NCI-H2227 (cell line): ENCODE measurements at regions not wholly inside any gene's neighbourhood (a gene's known extent, or its start where the extent isn't known, plus 50 kb on each side); places are given as distances from the start of the nearest gene placed in this dataset.

Experiments
- DNase-seq: peaks from one replicate; lab custom pipeline; 2025; ENCODE audit not compliant: unreplicated experiment; lab: John Stamatoyannopoulos, UW

GRCh38 chr17:71713846-71714245 lies 407.0 kb upstream of the SOX9 start:
- no peak for DNase-seq

GRCh38 chr17:71724339-71724738 lies 396.5 kb upstream of the SOX9 start:
- no peak for DNase-seq

- no peak for DNase-seq
Measured at GRCh38 chr17:71725811-71726210, 395.0 kb upstream of the SOX9 start.

GRCh38 chr17:71726341-71726740 lies 394.5 kb upstream of the SOX9 start:
- no peak for DNase-seq

- no peak for DNase-seq
Measured at GRCh38 chr17:71727292-71727691, 393.5 kb upstream of the SOX9 start.

- no peak for DNase-seq
Measured at GRCh38 chr17:71727723-71728122, 393.1 kb upstream of the SOX9 start.

- DNase-seq, result no peak
Measured at GRCh38 chr17:71730871-71731270, 389.9 kb upstream of the SOX9 start.

- no peak for DNase-seq
Measured at GRCh38 chr17:71735893-71736292, 384.9 kb upstream of the SOX9 start.

DNA sequence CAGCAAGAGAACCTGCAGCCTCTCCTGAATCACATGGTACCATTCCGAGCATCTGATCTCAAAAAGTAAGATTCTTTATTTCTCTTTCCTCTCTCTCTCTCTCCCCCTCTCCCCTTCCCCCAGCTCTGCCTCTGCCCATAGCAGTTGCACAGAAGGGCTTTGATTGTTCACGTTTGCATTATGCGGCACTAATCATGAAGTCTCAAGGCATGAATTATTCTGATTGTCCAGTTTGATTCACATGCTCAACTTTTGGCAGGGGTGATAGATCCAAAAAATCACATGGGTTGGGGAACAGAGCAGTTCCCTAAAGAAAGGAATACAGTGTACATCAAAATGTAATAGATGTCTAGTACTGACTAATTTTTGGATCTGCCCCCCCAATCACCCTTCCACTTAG lies 380.0 kb upstream of the SOX9 start:
- DNase-seq, result no peak

- no peak for DNase-seq
Measured at GRCh38 chr17:71741836-71742235, 379.0 kb upstream of the SOX9 start.

- no peak for DNase-seq
Measured at GRCh38 chr17:71748872-71749271, 371.9 kb upstream of the SOX9 start.

DNA sequence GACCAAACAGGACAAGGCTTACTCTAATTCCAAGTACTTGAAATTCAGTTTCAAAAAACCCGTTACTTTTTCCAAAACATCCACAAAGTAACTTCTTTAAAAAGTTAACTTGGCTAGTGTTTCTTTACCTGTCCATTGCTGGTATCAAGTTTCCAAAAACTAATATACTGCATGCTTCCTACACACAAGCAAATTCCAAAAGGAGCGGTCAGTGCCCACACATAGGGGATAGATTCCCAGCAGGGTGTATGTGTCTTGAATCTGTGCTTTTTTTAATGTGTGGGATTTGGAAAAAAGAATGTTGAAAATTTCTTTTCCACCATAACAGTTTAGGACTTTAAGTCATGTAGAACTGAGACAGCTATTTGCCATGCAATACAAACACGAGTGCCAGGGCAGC lies 367.8 kb upstream of the SOX9 start:
- no peak for DNase-seq

DNA sequence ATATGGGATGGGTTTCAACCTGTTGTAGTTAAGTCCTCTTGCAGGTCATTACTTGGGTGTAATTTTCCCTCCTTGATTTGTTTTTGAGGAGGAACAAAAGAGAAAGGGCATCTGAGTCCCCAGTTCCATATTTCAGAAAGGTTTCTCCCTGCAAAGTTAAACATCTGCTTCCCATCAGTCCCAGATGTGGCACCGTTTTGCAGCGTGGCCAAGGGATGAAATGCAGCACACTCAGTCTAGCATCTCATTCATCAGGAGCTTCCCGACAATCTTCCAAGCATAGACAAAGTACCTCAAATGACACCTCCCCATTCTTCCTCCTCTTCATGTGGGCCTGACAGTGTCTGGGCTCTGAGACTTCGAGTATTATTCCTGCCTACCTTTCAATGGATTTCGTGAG lies 363.7 kb upstream of the SOX9 start:
- no peak for DNase-seq

GRCh38 chr17:71757956-71758355 lies 362.9 kb upstream of the SOX9 start:
- no peak for DNase-seq

GRCh38 chr17:71759422-71760060 lies 361.3 kb upstream of the SOX9 start:
- no peak for DNase-seq

DNA sequence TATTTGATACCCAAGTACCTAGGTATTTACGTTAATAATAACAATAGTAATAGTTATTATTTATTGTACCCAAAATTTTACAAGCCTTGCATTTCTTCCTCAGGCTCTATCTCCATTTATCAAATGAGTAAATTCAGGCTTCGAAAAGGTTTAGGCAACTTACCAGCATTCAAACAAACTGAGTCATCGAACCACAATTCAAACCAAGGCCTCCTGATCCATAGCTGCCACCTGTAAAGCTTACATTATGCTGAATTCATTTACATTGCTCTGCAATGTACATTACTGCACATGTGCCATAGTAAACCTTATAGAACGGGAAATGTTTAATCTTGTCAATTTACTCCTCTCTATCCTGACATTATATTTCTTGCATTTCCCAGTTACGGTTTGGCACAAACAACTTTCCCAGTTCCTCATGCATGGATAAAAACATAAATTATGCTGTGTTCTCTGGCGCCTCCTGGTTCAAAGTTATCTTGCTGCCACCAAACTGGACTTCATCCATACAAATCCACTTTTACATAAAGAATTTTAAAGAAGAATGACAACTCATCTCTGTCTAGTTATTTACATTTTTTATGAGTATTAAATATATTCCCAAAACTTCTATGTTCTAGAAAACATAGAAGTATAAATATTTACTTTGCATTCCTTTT lies 360.6 kb upstream of the SOX9 start:
- no peak for DNase-seq

- DNase-seq, result no peak
Measured at GRCh38 chr17:71762526-71762925, 358.3 kb upstream of the SOX9 start.

GRCh38 chr17:71764505-71764904 lies 356.3 kb upstream of the SOX9 start:
- no peak for DNase-seq

GRCh38 chr17:71765437-71765836 lies 355.4 kb upstream of the SOX9 start:
- DNase-seq, result no peak

DNA sequence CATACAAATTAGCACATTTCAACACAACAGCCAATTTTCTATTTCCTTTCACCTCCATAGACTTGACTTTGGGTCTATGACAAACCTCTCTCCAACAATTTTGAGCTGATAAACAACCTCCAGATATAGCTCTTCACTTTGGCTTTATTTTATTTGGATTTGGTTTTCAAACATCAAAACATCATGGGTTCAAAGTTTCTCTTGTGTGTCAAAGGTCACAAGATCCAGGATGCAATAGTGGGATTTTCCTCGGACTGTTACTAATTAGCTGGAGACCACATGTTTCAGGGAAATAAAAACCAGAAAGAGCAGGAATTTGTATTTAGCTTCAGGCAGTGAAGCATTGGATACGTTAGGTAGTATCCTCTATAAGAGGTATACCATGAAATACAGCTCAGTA lies 351.0 kb upstream of the SOX9 start:
- no peak for DNase-seq

DNA sequence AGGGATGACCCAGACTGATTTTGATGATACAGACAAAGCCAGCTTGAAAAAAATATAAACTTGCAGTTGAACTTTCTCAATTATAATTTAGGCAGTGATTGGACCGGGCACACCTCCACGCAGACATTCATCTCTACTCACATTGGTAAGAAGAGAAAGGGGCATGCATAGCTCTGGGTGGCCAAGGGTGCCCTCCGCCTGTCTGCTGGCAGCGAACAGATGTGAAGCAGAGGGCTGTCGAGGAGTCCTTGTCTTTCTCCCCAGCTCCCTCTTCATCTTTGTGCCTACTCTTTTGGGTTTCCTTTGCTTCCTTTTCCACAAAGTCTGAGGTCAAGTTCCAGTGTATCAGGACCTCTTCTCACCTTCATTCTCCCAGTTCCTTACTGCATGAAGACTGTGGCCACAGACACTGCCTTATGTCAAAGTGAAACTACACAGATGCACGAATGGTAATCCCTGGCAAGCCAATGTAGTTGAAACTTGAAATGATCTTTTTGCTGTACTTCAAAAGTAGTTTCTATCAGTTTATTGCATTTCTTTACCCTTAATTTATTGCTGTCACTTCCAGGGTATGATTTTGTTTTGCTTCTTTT lies 343.7 kb upstream of the SOX9 start:
- DNase-seq, result no peak

- DNase-seq, result no peak
Measured at GRCh38 chr17:71779482-71779881, 341.3 kb upstream of the SOX9 start.

GRCh38 chr17:71780596-71780995 lies 340.2 kb upstream of the SOX9 start:
- no peak for DNase-seq
